ENCODE measurements at regions not wholly inside any gene's neighbourhood (a gene's known extent, or its start where the extent isn't known, plus 50 kb on each side); places are given as distances from the start of the nearest gene placed in this dataset.

DNA sequence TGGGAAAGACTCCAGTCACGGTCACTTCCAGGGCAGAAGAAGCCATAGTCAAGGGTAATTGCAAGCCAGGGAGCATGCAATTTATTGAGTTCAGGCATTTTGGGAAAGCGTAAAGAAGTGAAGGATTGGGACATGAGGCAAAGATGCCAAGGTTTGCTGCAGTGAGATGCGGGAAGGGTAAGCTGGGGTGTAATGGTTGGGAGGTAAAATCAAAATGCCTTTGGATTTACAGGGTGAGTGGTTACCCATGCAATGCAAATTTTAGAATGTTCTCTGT is 167.5 kb downstream of the BRMS1L start:
- TF ChIP-seq CTCF (IDR thresholded peaks at IDR 0.05; ENCODE audit: insufficient read depth, low read depth, low read length, missing control alignments) = no peak
- no peak for DNase-seq (ENCODE audit: low read depth)
- no peak overlapping the region for H3K4me3 ChIP-seq (ENCODE audit: low read length)

- no peak for DNase-seq (ENCODE audit: low read depth)
- no peak overlapping the region for H3K4me3 ChIP-seq (ENCODE audit: low read length)
- no peak for TF ChIP-seq CTCF (IDR thresholded peaks at IDR 0.05; ENCODE audit: insufficient read depth, low read depth, low read length, missing control alignments)
These were observed 166.9 kb downstream of the BRMS1L start for GRCh38 chr14:35992816-35993683.

DNA sequence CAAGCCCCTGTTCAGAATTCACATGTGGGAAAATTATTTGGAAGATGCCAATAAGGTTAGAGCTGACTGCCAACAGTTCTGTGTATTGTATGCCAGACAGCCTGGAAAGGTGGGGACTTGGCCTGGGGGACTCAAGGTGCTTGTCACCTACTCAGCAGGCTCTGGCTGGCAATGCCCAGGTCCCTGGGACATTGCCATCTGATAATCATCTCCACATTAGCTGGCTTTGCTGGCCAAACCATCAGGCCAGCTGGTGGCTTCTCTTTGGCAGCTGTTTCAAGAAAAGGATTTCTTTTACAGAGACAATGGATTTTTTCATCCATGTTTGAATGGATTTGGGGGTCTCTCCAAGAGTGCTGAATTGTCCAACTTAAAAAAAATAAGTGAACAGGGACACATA is 165.2 kb downstream of the BRMS1L start:
- TF ChIP-seq CTCF (IDR thresholded peaks at IDR 0.05; ENCODE audit: insufficient read depth, low read depth, low read length, missing control alignments) = no peak
- DNase-seq (ENCODE audit: low read depth) = no peak
- H3K4me3 ChIP-seq (ENCODE audit: low read length) = no peak overlapping the region

DNA sequence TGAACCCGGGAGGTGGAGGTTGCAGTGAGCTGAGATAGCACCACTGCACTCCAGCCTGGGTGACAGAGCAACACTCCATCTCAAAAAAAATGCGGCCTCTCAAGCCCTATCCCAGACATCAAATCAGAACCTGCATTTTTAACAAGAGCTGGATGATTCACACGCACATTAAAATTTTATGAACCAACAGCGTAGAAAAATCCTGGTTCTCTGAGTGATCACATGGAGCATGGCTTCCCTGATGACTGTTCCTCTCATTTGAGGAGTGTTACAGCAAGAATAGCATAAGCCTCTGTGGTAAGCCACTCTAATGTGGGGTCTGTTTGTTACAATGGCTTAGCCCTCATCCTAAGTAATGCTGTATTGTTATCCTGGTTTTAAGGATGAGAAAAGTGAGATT is 163.6 kb downstream of the BRMS1L start:
- no peak for TF ChIP-seq CTCF (IDR thresholded peaks at IDR 0.05; ENCODE audit: insufficient read depth, low read depth, low read length, missing control alignments)
- DNase-seq (ENCODE audit: low read depth) = no peak
- H3K4me3 ChIP-seq (ENCODE audit: low read length) = no peak overlapping the region

GRCh38 chr14:35988972-35989690 is 163.0 kb downstream of the BRMS1L start:
- DNase-seq (ENCODE audit: low read depth) = peak; percentile 58
- no peak for TF ChIP-seq CTCF (IDR thresholded peaks at IDR 0.05; ENCODE audit: insufficient read depth, low read depth, low read length, missing control alignments)
- H3K4me3 ChIP-seq (ENCODE audit: low read length) = no peak overlapping the region

DNA sequence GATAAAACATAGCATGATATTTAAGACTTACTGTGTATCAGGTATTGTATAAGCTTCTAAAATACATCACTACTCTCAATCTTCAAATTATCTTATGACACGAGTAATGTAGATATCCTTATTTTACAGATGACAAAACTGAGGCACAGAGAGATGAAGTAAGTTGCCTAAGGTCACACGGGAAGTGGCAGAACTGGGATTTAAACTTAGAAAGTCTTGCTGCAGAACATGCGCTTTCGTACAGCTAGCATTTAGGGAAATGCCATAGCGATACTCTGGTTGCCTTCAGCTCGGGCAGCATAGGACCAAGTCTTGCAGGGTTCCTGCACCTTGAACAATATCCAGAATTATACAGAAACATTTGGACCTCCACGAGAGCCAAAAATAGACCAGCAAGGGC is 162.4 kb downstream of the BRMS1L start:
- no peak overlapping the region for H3K4me3 ChIP-seq (ENCODE audit: low read length)
- no peak for TF ChIP-seq CTCF (IDR thresholded peaks at IDR 0.05; ENCODE audit: insufficient read depth, low read depth, low read length, missing control alignments)
- DNase-seq (ENCODE audit: low read depth) = no peak

All from epithelial cell of esophagus (primary cell).